Gastroesophageal sphincter (tissue), 4 donors: ENCODE measurements at regions not wholly inside any gene's neighbourhood (a gene's known extent, or its start where the extent isn't known, plus 50 kb on each side); places are given as distances from the start of the nearest gene placed in this dataset.
"Not testable (repeated sequence)": the region's sequence is repeated elsewhere in the genome, so short reads cannot be mapped to it uniquely, and the experiment has no call there.

Experiments
- ATAC-seq: fragments of 150-250 bp; one replicate; pipeline ENCODE4 v1.9.1; 2016; ENCODE audit warnings: mild to moderate bottlenecking, moderate library complexity
- H3K27ac ChIP-seq, 4 donors: fragments of 200-600 bp; sonication (generic) in 3 of 4; 1 replicate in 3 of 4; 2 replicates in 1 of 4; pipeline ENCODE4 v1.5.1; 2016 to 2019
- H3K27me3 ChIP-seq: fragments of 200-600 bp; sonication (generic); one replicate; pipeline ENCODE4 v1.5.1; 2019
- H3K36me3 ChIP-seq, 2 donors: fragments of 200-600 bp; sonication (generic); one replicate each; pipeline ENCODE4 v1.5.1; 2019; ENCODE audit warnings: control low read depth in 1 of 2
- H3K4me1 ChIP-seq, 3 donors: fragments of 200-600 bp; sonication (generic); 1 replicate in 2 of 3; 2 replicates in 1 of 3; pipeline ENCODE4 v1.5.1; 2016 to 2019; ENCODE audit warnings: control low read depth in 2 of 3
- H3K4me3 ChIP-seq, 2 donors: fragments of 200-600 bp; sonication (generic); one replicate each; pipeline ENCODE4 v1.5.1; 2019; ENCODE audit warnings: mild to moderate bottlenecking in 1 of 2, moderate library complexity in 1 of 2
- H3K9me3 ChIP-seq, 3 donors: fragments of 200-600 bp; sonication (generic); one replicate each; pipeline ENCODE4 v1.5.1; 2017 to 2019; ENCODE audit warnings: control low read depth in 2 of 3
- CTCF ChIP-seq, 4 experiments: fragments of 200-600 bp in 2 of 4; fragments of 450-650 bp in 2 of 4; sonication (generic) in 1 of 4; IDR thresholded peaks; one replicate each; pipeline ENCODE4 v1.5.1; 2017 to 2019; ENCODE audit warnings: antibody characterized with exemption in 4 of 4, mild to moderate bottlenecking in 2 of 4, moderate library complexity in 2 of 4
- EP300 ChIP-seq: sonication (generic); formaldehyde crosslinking; IDR thresholded peaks from one replicate; pipeline ENCODE4 v1.6.1; 2017; ENCODE audit warnings: antibody characterized with exemption, mild to moderate bottlenecking
- POLR2A ChIP-seq, 2 donors: fragments of 450-650 bp; IDR thresholded peaks; one replicate each; pipeline ENCODE4 v1.6.1; 2017; ENCODE audit warnings: antibody characterized with exemption in 2 of 2, mild to moderate bottlenecking in 2 of 2, moderate library complexity in 1 of 2
- POLR2AphosphoS5 ChIP-seq: sonication (generic); formaldehyde crosslinking; IDR thresholded peaks from one replicate; pipeline ENCODE4 v1.6.1; 2017; ENCODE audit warnings: antibody characterized with exemption
- WGBS, 2 donors: methylation state at CpG; one replicate each; pipeline ENCODE4 v1.1.5; 2018; ENCODE audit warnings: low coverage in 1 of 2; 5-methylcytosine and 5-hydroxymethylcytosine counted together

GRCh38 chr16:51834794-51835193 is 683.7 kb upstream of the SALL1 start:
- no peak for ATAC-seq
- Histone ChIP-seq H3K27ac (no peak overlapping the region), H3K4me3 (no peak overlapping the region), H3K4me1 (no peaks in the 10 kb centered on the region), H3K36me3 (no peaks in the 10 kb centered on the region), H3K27me3 (no peaks in the 10 kb centered on the region), H3K9me3 (peaks cover 0 to 3% (median 0%) of the 10 kb centered on the region in 3 donors)
- WGBS, 2 donors: 58 to 84% methylated on average over 3 of the region's 3 CpGs
- TF ChIP-seq EP300 (no peak), CTCF (IDR thresholded peaks at IDR 0.05) (no peak), POLR2A (IDR thresholded peaks at IDR 0.05) (no peak), POLR2AphosphoS5 (no peak)

GRCh38 chr16:51834133-51834532 is 683.1 kb upstream of the SALL1 start:
- H3K27ac ChIP-seq: peak overlapping the region in 2 of 4 donors; percentile 6 to 31
- H3K9me3 ChIP-seq: peaks cover 0 to 3% (median 0%) of the 10 kb centered on the region in 3 donors
- no peaks in the 10 kb centered on the region for H3K27me3 ChIP-seq
- no peaks in the 10 kb centered on the region for H3K36me3 ChIP-seq
- H3K4me1 ChIP-seq: no peaks in the 10 kb centered on the region
- ATAC-seq: no peak
- TF ChIP-seq EP300 (no peak), POLR2A (IDR thresholded peaks at IDR 0.05) (no peak), POLR2AphosphoS5 (no peak)
- WGBS, 2 donors: 28 to 38% methylated on average over 8 to 10 of the region's 10 CpGs
- H3K4me3 ChIP-seq: peak overlapping the region in 1 of 2 donors; percentile 6

DNA sequence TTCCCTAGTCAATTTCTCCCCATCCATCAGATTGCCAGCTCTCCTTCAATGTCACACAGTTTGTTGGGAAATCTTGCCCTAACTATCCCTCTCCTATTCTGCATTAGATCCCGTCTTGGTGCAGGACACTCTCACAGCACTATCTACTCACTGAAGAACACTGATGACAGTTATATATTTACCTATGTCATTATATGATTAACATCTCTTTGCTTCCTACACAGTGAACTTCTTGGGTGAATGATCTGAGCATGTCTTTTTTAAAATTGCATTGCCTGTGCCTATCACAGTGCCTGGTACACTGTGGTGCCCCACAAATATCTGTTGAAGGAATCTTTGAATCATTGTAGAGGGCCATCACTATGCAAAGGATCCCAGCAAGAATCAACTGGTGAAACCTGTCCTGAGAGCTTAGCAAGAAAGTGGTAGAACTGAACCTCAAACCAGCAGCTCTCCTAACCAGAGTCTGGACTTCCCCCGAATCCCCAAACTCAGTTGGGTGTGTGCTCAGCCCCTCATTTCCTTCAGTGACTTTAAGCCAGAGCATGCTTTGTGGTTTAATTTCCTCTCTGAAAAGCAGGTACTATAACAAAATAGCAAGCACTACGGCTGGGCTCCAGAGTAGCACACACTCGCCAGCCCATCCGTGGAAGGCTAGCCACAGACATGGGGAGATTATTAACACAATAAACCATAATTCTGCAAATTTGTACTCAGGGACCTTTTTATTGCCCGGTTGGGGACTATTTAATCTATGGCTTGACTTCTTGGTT is 680.7 kb upstream of the SALL1 start:
- no peak overlapping the region for H3K27ac ChIP-seq
- 83 to 84% methylated on average over 6 of the region's 6 CpGs for WGBS, 2 donors
- H3K27me3 ChIP-seq: no peaks in the 10 kb centered on the region
- no peaks in the 10 kb centered on the region for H3K36me3 ChIP-seq
- peaks cover 0 to 3% (median 0%) of the 10 kb centered on the region in 3 donors for H3K9me3 ChIP-seq
- H3K4me3 ChIP-seq: no peak overlapping the region
- no peak for ATAC-seq
- TF ChIP-seq POLR2A (IDR thresholded peaks at IDR 0.05) (no peak), POLR2AphosphoS5 (no peak)
- no peaks in the 10 kb centered on the region for H3K4me1 ChIP-seq

- not testable (repeated sequence) for ATAC-seq, H3K36me3 ChIP-seq, H3K4me3 ChIP-seq, H3K27ac ChIP-seq, H3K4me1 ChIP-seq, H3K9me3 ChIP-seq, H3K27me3 ChIP-seq
- 92 to 93% methylated on average over 4 of the region's 6 CpGs for WGBS, 2 donors
Measured at GRCh38 chr16:51831034-51831433, 680.0 kb upstream of the SALL1 start.

- TF ChIP-seq CTCF (IDR thresholded peaks at IDR 0.05): no peak
- no peak for TF ChIP-seq POLR2AphosphoS5
- TF ChIP-seq EP300: no peak
- TF ChIP-seq POLR2A (IDR thresholded peaks at IDR 0.05): no peak
- 73 to 75% methylated on average over 2 of the region's 2 CpGs for WGBS, 2 donors
- H3K27ac ChIP-seq: no peak overlapping the region
- H3K36me3 ChIP-seq: no peaks in the 10 kb centered on the region
- ATAC-seq: no peak
- no peaks in the 10 kb centered on the region for H3K27me3 ChIP-seq
- no peak overlapping the region for H3K4me3 ChIP-seq
- no peaks in the 10 kb centered on the region for H3K9me3 ChIP-seq
- H3K4me1 ChIP-seq: no peaks in the 10 kb centered on the region
Measured at GRCh38 chr16:51825779-51826178, 674.7 kb upstream of the SALL1 start.

DNA sequence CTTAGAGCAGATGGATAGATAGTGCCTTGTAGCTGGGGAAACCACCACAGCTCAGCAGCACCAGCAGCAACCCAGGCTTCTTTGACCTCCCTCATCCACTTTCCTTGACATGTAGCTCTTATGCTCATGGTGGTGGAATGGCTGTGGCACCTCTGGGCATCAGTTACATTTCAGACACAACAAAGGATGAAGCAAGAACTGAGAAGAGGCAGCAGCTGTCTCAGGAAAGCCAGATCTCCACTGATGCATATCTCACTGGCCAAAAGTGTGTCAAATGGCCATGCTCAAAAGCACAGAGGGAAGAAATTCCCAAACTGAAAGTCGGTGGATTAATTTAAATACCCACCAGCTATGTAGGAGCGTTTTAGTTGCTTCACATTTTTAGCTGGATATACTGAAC is 671.4 kb upstream of the SALL1 start:
- ATAC-seq: no peak

More for the DNA sequence above, 671.4 kb upstream of the SALL1 start:
- Histone ChIP-seq H3K4me3 (no peak overlapping the region), H3K9me3 (no peaks in the 10 kb centered on the region), H3K4me1 (no peaks in the 10 kb centered on the region), H3K36me3 (no peaks in the 10 kb centered on the region), H3K27me3 (no peaks in the 10 kb centered on the region), H3K27ac (no peak overlapping the region)
- TF ChIP-seq POLR2A (IDR thresholded peaks at IDR 0.05): no peak
- TF ChIP-seq POLR2AphosphoS5: no peak
- no peak for TF ChIP-seq EP300
- no peak for TF ChIP-seq CTCF (IDR thresholded peaks at IDR 0.05)
- 50 to 54% methylated on average over 2 of the region's 2 CpGs for WGBS, 2 donors
